WI38 (cell line): ENCODE measurements at regions not wholly inside any gene's neighbourhood (a gene's known extent, or its start where the extent isn't known, plus 50 kb on each side); places are given as distances from the start of the nearest gene placed in this dataset.

Experiments used
- H3K4me3 ChIP-seq: 2 replicates; pipeline ENCODE4 v1.5.1; 2011; ENCODE audit warnings: low read depth, mild to moderate bottlenecking, control low read depth, low read length
- CTCF ChIP-seq: IDR thresholded peaks from 2 replicates; pipeline ENCODE4 v1.5.1; 2012; ENCODE audit warnings: low read depth, mild to moderate bottlenecking, control low read depth, low read length

GRCh38 chr5:106860398-106861044 lies 810.2 kb downstream of the EFNA5 start:
- no peak for TF ChIP-seq CTCF
- H3K4me3 ChIP-seq, result no peak overlapping the region

GRCh38 chr5:106858616-106859015 lies 812.1 kb downstream of the EFNA5 start:
- no peak for TF ChIP-seq CTCF
- no peak overlapping the region for H3K4me3 ChIP-seq

- TF ChIP-seq CTCF, result no peak
- H3K4me3 ChIP-seq, result no peak overlapping the region
Observed at GRCh38 chr5:106854922-106855321, 815.8 kb downstream of the EFNA5 start.

- no peak overlapping the region for H3K4me3 ChIP-seq
- TF ChIP-seq CTCF, result no peak
Observed at GRCh38 chr5:106854105-106854687, 816.5 kb downstream of the EFNA5 start.

- no peak for TF ChIP-seq CTCF
Observed at GRCh38 chr5:106853266-106853665, 817.5 kb downstream of the EFNA5 start.

GRCh38 chr5:106849266-106849665 lies 821.5 kb downstream of the EFNA5 start:
- TF ChIP-seq CTCF, result no peak
- H3K4me3 ChIP-seq, result no peak overlapping the region

More at GRCh38 chr5:106853266-106853665, 817.5 kb downstream of the EFNA5 start:
- no peak overlapping the region for H3K4me3 ChIP-seq

- no peak for TF ChIP-seq CTCF
- H3K4me3 ChIP-seq, result no peak overlapping the region
Observed at GRCh38 chr5:106843812-106844416, 826.8 kb downstream of the EFNA5 start.
